NCI-H82 (cell line): ENCODE measurements at regions not wholly inside any gene's neighbourhood (a gene's known extent, or its start where the extent isn't known, plus 50 kb on each side); places are given as distances from the start of the nearest gene placed in this dataset.
"Not testable (repeated sequence)": the region's sequence is repeated elsewhere in the genome, so short reads cannot be mapped to it uniquely, and the experiment has no call there.

Source experiments
- DNase-seq: peaks from one replicate; lab custom pipeline; 2025; lab: John Stamatoyannopoulos, UW

GRCh38 chr12:65656156-65656882 is 168.0 kb upstream of the HMGA2 start:
- DNase-seq = no peak

- DNase-seq = no peak
Observed at GRCh38 chr12:65656891-65657351, 167.4 kb upstream of the HMGA2 start.

- no peak for DNase-seq
Observed at GRCh38 chr12:65657635-65658034, 166.6 kb upstream of the HMGA2 start.

DNA sequence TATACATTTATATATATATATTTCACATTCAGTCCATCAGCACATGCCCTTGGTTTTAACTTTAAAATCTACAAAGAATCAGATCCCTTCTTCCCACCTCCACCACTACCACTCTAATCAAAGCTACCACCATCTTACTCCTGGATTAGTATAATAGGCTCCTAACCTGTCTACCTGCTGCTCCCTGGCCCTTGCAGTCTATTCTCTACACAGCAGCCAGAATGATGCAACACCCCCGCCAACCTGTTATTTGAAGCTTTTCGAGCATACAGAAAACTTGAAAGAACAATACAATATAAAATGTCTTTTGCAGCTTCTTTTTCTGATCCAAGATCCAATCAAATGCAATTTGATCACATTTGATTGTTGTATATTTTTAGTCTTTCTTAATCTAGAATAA is 165.9 kb upstream of the HMGA2 start:
- peak; percentile 27 for DNase-seq

DNA sequence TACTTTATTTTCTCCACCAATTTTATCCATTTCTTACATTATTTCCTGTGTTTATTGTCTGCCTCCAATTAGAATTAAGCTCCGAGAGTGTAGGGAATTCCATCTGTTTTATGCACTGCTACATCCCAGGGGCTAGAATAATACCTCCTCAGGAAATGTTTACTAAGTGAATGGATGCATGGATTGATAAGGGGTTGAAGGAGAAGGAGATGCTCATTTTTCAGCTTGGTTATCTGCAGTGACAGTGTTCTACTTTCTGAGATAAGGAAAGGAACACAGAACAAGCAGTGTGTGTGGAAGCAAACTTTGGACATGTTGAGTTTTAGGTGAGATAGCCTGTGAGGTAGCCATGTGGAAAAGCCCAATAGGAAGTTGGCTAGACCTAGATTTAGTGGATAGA is 164.6 kb upstream of the HMGA2 start:
- DNase-seq = no peak

DNA sequence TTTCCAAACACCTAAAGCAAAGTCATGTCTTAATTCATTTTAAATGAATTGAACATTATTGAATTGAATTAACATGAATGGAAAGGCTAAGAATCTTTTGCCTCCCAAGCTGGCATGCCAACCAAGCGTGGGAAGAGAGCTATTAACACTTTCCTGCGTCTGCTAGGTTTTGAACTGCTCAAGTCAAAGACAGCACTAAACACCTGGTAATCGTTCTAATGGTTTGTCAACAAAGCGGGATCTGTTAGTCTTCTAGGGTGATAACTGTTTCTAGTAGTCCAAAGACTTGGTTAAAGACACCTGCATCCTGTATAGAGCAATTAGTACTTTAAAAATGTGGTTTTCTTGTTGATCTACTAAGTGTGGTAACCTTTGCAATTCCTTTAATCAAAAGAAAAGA is 164.2 kb upstream of the HMGA2 start:
- DNase-seq = no peak

DNA sequence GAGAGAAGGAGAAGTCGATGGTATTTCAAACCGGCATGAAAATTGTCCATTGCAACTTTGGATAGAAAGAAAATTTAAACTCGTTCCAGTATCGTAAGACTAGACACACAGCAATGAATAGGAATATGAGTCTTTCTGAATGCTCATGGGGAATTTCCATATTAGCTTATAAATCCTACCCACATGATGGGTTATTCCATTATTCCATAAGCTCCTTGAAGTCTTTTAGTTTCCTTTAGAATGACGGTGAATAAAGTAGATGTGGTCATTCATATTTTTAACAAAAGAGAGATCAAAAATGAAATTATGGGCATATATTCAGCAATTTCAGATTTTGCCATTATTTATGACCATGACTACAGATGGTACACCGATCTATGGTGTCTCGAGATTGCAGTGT is 163.4 kb upstream of the HMGA2 start:
- DNase-seq = no peak

- peak; percentile 83 for DNase-seq
Observed at GRCh38 chr12:65662590-65662989, 161.7 kb upstream of the HMGA2 start.

DNA sequence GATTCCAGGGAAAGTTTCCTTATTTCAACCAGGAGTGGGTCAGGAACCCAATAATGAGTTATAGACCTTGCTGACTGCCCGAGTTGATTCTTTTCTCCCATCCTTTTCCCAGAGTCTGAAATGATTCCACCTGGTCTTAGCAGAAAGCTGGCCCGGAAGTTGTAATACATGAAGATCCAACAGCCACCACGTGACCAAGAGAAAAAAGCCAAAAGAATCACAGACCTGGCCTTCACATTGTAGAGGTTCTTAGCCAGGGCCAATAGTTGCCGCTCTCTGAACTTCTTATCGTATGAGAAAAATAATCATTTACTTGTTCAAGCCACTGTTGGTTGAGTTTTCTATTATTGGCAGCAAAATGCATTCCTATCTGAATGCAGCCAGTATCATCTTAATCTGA is 161.2 kb upstream of the HMGA2 start:
- no peak for DNase-seq

DNA sequence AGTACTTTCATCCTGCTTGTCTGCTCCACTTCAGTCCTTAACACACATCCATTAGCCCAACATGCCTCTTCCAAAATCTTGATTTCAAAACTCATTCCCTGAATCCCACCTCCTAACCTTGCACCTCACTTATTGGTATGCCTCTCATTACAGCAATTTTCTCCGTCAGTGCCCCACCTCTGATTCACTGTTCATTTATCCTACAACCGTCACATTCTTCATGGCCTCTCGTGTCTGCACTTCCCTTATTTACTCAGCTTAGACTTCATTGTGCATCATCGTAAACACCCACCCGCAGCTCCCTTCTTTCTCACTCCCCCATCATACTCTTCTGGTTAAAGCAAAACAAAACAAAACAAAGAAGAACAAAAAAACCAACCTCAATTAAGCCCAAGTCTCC is 160.6 kb upstream of the HMGA2 start:
- DNase-seq = no peak

DNA sequence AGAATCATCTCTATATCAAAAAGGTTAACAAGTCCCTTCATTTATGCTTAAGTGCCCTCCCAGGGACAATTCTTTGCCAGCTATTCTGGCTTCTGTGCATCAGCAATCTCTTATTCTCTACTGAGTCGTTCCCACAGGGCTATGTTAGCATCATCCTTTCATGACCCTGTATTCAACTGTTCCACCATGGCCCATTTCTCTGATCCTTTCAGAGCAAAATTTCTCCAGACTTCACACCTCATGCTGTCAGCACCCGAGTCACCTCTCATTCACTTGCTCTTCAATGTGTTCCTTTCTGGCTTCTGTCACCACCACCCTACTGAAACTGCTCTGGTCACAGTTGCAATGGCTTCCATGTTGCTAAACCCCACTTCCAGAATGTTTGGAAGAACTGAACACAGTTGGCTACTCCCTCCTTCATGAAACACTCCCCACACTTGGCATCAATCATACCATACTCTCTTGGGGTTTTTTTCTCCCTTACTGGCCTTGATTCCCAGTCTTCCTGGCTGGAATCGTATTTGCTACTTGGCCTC is 159.5 kb upstream of the HMGA2 start:
- DNase-seq = no peak

- no peak for DNase-seq
Observed at GRCh38 chr12:65665817-65666216, 158.5 kb upstream of the HMGA2 start.

DNA sequence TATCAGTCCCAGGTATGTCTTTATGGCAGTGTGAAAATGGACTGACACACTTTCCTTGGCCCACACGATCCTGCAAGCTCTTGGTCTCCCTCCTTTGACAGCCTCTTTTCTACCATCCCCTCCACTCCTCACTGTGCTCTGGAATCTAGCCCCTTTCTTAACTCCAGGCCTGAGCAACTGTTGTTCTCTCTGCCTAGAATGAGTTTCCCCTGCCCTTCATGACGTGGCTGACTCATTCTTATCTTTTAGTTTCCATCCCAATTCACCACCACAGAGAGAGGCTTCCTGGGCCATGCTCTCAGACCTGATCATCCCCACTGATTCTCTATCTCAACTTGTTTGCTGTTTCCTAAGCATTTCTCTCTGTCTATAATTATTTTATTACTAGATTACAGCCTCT is 157.4 kb upstream of the HMGA2 start:
- DNase-seq = no peak

- DNase-seq = peak; percentile 15
Observed at GRCh38 chr12:65667932-65668331, 156.4 kb upstream of the HMGA2 start.

DNA sequence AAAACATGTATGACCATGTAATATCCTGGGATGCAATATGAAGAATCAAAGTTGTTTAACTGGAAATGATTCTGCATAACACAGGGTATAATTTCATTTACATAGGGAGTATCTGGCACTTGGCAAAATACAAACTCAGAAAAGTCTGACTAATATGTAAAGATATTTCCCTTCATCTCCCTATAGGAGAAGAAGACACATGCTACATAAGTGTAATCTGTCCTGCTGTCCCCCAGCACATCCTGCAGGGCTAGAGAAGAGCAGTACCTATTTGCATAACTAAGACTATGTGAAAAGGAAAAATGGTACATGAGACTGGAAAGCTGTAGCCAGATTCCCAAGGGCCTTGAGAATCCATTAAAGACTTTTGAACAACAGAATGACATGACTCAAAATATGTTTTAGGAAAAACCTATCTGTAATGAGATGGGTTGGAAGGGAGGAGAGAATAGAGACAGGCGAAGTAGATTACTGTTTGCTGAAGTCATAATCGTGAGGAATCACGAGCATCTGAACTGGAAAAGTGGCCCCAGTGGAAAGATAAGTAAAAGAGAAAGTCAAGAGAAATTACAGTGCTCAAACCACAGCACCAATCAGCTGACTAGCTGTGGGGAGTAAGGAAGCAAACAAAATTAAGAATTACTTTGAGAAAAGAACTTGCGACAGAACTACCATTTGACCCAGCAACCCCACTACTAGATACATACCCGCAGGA is 155.1 kb upstream of the HMGA2 start:
- DNase-seq = no peak

DNA sequence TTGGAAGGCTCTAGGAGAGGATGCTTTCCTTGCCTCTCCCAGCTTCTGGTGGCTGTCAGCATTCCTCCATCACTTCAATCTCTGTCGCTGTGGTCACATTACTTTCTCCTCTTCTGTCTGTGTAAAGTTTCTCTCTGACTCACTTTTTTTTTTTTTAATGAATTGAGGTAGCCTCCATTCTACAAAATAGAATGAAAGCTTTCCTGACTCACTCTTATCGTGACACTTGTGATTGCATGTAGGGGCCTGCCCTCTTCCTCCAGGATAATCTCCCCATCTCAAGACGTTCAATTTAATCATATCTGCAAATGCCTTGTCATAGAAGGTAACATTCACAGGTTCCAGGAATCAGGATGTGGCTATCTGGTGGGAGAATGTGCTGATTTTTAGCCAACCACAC is 153.5 kb upstream of the HMGA2 start:
- no peak for DNase-seq

GRCh38 chr12:65672441-65672840 is 151.8 kb upstream of the HMGA2 start:
- DNase-seq = no peak

DNA sequence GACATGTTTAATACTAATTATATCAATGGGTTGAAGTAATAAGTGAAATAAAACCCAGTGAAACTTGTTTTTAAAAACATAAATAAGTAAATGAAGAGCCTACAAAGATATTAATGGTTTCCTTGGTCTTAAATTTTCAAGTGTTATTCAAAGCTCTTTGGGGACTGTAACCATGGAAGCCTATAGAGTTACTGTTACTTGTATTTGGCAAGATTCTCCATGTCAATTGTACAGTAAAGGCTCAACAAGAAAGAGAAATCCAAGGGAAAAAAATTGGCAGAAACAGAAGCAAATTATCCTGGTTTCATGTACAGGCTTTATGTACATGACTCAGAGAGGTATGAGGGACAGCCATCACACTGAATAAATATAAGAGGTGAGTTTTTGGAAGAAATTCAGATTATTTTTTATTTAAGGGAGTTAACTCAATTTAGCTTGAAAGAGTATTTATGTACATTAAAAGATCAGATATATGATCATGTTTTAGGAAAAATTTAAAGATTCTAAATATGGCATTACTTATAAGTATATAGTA is 151.1 kb upstream of the HMGA2 start:
- DNase-seq = no peak

GRCh38 chr12:65673732-65674131 is 150.6 kb upstream of the HMGA2 start:
- DNase-seq = no peak

DNA sequence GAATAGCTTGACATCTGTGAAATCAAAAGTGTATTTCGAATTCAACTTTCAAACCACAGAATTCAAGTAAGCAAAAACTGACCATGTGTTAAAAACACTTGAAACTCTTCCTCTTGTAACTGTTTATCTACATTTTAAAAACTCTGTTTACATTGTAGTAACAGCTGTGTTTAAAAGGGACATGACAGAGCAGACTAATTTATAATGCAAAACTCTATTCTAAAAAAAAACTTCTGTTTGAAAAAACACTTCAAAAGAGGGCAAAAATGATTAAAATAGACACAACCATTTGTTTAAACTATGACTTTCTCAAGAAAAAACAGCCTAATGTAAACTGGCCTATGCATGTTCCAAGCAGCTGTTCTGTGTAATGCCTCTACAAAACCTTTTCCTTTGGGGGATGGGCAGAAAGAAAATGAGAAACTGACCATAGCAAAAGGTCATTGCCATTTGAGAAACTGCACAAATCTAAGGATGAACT is 149.1 kb upstream of the HMGA2 start:
- DNase-seq = no peak

GRCh38 chr12:65678172-65678571 is 146.1 kb upstream of the HMGA2 start:
- DNase-seq = not testable (repeated sequence)

DNA sequence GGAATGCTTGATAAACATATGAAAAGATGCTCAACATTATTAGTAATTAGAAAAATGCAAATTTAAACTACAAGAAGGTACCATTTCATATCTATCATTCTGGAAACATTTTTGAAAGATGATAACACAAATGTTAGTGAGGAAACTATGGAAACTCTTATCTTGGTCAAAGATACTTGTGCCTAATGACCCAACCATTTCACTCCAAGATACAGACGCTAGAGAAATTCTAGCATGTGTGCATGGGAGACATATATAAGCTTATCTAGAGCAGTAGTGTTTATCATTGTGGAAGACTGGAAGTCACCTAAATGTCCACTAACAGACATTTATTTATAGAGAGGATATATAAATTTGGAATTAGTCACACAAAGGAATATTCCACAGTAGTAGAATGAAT is 143.1 kb upstream of the HMGA2 start:
- no peak for DNase-seq

DNA sequence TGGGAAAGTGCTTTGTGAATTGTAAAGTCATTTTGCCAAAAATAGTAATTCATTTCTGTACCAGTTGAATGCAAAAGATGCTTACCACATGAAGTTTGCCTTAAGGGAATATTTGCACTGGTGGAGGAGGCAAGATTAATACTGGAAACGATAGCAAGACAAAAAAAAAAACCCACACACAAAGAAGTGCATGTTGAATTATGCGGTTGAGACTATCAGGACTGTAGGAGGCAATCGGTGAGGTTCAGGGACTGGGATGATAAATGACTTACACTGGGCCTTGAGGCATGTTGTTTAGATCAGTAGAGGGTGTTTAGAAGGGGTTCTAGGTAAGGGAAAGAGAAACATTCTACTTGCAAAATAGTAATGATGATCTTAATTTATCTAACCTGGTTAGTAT is 142.2 kb upstream of the HMGA2 start:
- no peak for DNase-seq
